Adrenal gland (tissue), 5 donors: ENCODE measurements at regions not wholly inside any gene's neighbourhood (a gene's known extent, or its start where the extent isn't known, plus 50 kb on each side); places are given as distances from the start of the nearest gene placed in this dataset.

Experiments used
- POLR2A ChIP-seq, 2 donors: fragments of 450-650 bp; IDR thresholded peaks; one replicate each; pipeline ENCODE4 v1.6.1; 2017; ENCODE audit warnings: antibody characterized with exemption in 2 of 2, mild to moderate bottlenecking in 2 of 2, moderate library complexity in 1 of 2
- TF ChIP-seq, protein P1 (sequence below), 6 experiments: fragments of 450-650 bp in 4 of 6; fragments of 200-600 bp in 2 of 6; sonication (generic) in 1 of 6; IDR thresholded peaks; 1 replicate in 5 of 6; 2 replicates in 1 of 6; pipeline versions ENCODE4 v1.5.1 to v1.8.0; 2016 to 2021; ENCODE audit warnings: antibody characterized with exemption in 6 of 6, mild to moderate bottlenecking in 2 of 6, moderate library complexity in 1 of 6
- donor health status: DM: no; HTN: no; CAD: no.

DNA sequence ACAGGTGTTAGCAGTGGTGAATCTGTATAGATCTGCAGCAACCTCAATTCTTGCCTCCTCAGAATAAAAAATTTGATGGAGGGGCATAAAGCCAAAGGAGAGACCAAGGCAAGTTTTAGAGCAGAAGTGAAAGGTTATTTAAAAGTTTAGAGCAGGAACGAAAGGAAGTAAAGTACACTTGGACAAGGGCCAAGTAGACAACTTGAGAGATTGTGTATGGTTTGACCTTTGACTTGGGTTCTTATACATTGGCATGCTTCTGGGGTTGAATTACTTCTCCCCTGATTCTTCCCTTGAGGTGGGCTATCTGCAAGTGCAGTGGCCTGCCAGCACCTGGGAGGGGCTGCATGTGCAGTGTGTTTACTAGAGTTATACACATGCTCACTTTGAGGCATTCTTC lies 278.8 kb upstream of the NDST3 start:
- TF ChIP-seq, protein P1, sequence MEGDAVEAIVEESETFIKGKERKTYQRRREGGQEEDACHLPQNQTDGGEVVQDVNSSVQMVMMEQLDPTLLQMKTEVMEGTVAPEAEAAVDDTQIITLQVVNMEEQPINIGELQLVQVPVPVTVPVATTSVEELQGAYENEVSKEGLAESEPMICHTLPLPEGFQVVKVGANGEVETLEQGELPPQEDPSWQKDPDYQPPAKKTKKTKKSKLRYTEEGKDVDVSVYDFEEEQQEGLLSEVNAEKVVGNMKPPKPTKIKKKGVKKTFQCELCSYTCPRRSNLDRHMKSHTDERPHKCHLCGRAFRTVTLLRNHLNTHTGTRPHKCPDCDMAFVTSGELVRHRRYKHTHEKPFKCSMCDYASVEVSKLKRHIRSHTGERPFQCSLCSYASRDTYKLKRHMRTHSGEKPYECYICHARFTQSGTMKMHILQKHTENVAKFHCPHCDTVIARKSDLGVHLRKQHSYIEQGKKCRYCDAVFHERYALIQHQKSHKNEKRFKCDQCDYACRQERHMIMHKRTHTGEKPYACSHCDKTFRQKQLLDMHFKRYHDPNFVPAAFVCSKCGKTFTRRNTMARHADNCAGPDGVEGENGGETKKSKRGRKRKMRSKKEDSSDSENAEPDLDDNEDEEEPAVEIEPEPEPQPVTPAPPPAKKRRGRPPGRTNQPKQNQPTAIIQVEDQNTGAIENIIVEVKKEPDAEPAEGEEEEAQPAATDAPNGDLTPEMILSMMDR (IDR thresholded peaks at IDR 0.05): no peak
- TF ChIP-seq POLR2A (IDR thresholded peaks at IDR 0.05): no peak
